ENCODE measurements at regions not wholly inside any gene's neighbourhood (a gene's known extent, or its start where the extent isn't known, plus 50 kb on each side); places are given as distances from the start of the nearest gene placed in this dataset.

DNA sequence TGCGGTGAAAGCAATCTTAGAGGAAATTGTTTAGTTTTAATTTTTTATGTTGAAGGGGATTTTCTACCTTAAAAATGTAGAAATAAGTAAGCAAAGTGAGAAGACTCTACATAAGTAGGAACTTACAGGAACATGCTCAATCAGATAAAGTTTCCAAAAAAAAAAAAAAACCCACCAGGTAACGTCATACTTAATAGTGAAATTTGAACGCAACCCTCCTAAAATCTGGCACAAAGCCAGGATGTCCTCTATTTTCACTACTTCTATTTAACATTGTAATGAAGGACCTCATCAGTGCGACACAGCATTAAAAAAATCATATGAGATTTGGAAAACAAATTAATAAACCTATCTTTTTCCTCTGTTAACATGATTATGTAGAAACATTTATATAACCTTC lies 135.0 kb upstream of the FAT4 start:
- Mint-ChIP-seq H3K4me3 (no peak overlapping the region), H3K27me3 (ENCODE audit: low read depth in 3 of 3) (peaks cover 0 to 1% (median 0%) of the 10 kb centered on the region in 3 donors), H3K36me3 (no peaks in the 10 kb centered on the region), H3K27ac (no peak overlapping the region), H3K9me3 (peaks cover 0 to 5% (median 1%) of the 10 kb centered on the region in 7 donors), H3K4me1 (no peaks in the 10 kb centered on the region)
- intact Hi-C loops (cut with micrococcal nuclease), result no loop called here
- Histone ChIP-seq H3K9me3 (replicated peaks in 1 of 2; ENCODE audit: control insufficient read depth in 1 of 2, insufficient read depth in 1 of 2, low read length in 2 of 2) (no peaks in the 10 kb centered on the region), H3K36me3 (replicated peaks in 1 of 2; ENCODE audit: control insufficient read depth in 1 of 2, insufficient read depth in 2 of 2, low read length in 2 of 2) (no peaks in the 10 kb centered on the region), H3K27ac (ENCODE audit: low read depth in 1 of 2, low read length in 2 of 2) (no peak overlapping the region), H3K27me3 (ENCODE audit: control insufficient read depth in 2 of 2, insufficient read depth in 2 of 2, low read length in 2 of 2) (no peaks in the 10 kb centered on the region), H3K79me2 (ENCODE audit: insufficient read depth, low read length) (no peaks in the 10 kb centered on the region), H4K20me1 (ENCODE audit: insufficient read depth, low read length) (no peaks in the 10 kb centered on the region), H3K4me3 (replicated peaks in 1 of 3; ENCODE audit: low read depth in 2 of 3, low read length in 3 of 3) (no peak overlapping the region), H3K4me2 (replicated peaks; ENCODE audit: extremely low read depth, low read length, poor library complexity, severe bottlenecking) (no peak overlapping the region), H3K4me1 (ENCODE audit: control insufficient read depth in 1 of 2, insufficient read depth in 2 of 2, low read length in 2 of 2) (no peaks in the 10 kb centered on the region), H2AFZ (ENCODE audit: insufficient read depth, low read depth, low read length, poor library complexity, severe bottlenecking) (no peak overlapping the region), H3K9ac (ENCODE audit: insufficient read depth, low read length, poor library complexity, severe bottlenecking) (no peak overlapping the region)
- DNase-seq, result no peak
- TF ChIP-seq, protein P1, sequence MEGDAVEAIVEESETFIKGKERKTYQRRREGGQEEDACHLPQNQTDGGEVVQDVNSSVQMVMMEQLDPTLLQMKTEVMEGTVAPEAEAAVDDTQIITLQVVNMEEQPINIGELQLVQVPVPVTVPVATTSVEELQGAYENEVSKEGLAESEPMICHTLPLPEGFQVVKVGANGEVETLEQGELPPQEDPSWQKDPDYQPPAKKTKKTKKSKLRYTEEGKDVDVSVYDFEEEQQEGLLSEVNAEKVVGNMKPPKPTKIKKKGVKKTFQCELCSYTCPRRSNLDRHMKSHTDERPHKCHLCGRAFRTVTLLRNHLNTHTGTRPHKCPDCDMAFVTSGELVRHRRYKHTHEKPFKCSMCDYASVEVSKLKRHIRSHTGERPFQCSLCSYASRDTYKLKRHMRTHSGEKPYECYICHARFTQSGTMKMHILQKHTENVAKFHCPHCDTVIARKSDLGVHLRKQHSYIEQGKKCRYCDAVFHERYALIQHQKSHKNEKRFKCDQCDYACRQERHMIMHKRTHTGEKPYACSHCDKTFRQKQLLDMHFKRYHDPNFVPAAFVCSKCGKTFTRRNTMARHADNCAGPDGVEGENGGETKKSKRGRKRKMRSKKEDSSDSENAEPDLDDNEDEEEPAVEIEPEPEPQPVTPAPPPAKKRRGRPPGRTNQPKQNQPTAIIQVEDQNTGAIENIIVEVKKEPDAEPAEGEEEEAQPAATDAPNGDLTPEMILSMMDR (IDR thresholded peaks at IDR 0.05), result no peak
- no CpG with 5 or more reads among the region's 4 CpGs for WGBS (ENCODE audit: insufficient coverage)

GRCh38 chr4:125169192-125169591 lies 145.6 kb upstream of the FAT4 start:
- no CpG with 5 or more reads among the region's 1 CpG for WGBS (ENCODE audit: insufficient coverage)
- no peaks in the 10 kb centered on the region for H3K4me1 ChIP-seq (ENCODE audit: control insufficient read depth in 1 of 2, insufficient read depth in 2 of 2, low read length in 2 of 2)
- no peaks in the 10 kb centered on the region for H3K79me2 ChIP-seq (ENCODE audit: insufficient read depth, low read length)
- no peak overlapping the region for H2AFZ ChIP-seq (ENCODE audit: insufficient read depth, low read depth, low read length, poor library complexity, severe bottlenecking)
- H3K4me3 Mint-ChIP-seq, result no peak overlapping the region
- peaks cover 0 to 7% (median 3%) of the 10 kb centered on the region in 7 donors for H3K9me3 Mint-ChIP-seq
- TF ChIP-seq, protein P1 (IDR thresholded peaks at IDR 0.05), result no peak
- H3K36me3 ChIP-seq (replicated peaks in 1 of 2; ENCODE audit: control insufficient read depth in 1 of 2, insufficient read depth in 2 of 2, low read length in 2 of 2), result no peaks in the 10 kb centered on the region
- H3K27ac ChIP-seq (ENCODE audit: low read depth in 1 of 2, low read length in 2 of 2), result no peak overlapping the region
- intact Hi-C loops (cut with micrococcal nuclease), result no loop called here
- no peaks in the 10 kb centered on the region for H4K20me1 ChIP-seq (ENCODE audit: insufficient read depth, low read length)
- H3K27me3 ChIP-seq (ENCODE audit: control insufficient read depth in 2 of 2, insufficient read depth in 2 of 2, low read length in 2 of 2), result no peaks in the 10 kb centered on the region
- H3K4me3 ChIP-seq (replicated peaks in 1 of 3; ENCODE audit: low read depth in 2 of 3, low read length in 3 of 3), result no peak overlapping the region
- no peak overlapping the region for H3K27ac Mint-ChIP-seq
- no peak overlapping the region for H3K4me2 ChIP-seq (replicated peaks; ENCODE audit: extremely low read depth, low read length, poor library complexity, severe bottlenecking)
- H3K36me3 Mint-ChIP-seq, result no peaks in the 10 kb centered on the region
- no peaks in the 10 kb centered on the region for H3K4me1 Mint-ChIP-seq
- no peak overlapping the region for H3K9ac ChIP-seq (ENCODE audit: insufficient read depth, low read length, poor library complexity, severe bottlenecking)
- no peaks in the 10 kb centered on the region for H3K27me3 Mint-ChIP-seq (ENCODE audit: low read depth in 3 of 3)
- DNase-seq, result no peak
- H3K9me3 ChIP-seq (replicated peaks in 1 of 2; ENCODE audit: control insufficient read depth in 1 of 2, insufficient read depth in 1 of 2, low read length in 2 of 2), result no peaks in the 10 kb centered on the region
